OCI-LY3 (cell line): ENCODE measurements at regions not wholly inside any gene's neighbourhood (a gene's known extent, or its start where the extent isn't known, plus 50 kb on each side); places are given as distances from the start of the nearest gene placed in this dataset.

Experiments used
- EZH2phosphoT487 ChIP-seq: fragments of 200-600 bp; shearing (Covaris generic); IDR thresholded peaks from 2 replicates; pipeline ENCODE4 v1.6.1; 2018; ENCODE audit warnings: antibody characterized with exemption, mixed run types, low read depth
- TF ChIP-seq, protein P1 (sequence below): fragments of 200-600, 300-600 bp; sonication (generic); IDR thresholded peaks from 2 replicates; pipeline ENCODE4 v1.5.1; 2014; ENCODE audit warnings: antibody characterized with exemption, low read length, low read depth

DNA sequence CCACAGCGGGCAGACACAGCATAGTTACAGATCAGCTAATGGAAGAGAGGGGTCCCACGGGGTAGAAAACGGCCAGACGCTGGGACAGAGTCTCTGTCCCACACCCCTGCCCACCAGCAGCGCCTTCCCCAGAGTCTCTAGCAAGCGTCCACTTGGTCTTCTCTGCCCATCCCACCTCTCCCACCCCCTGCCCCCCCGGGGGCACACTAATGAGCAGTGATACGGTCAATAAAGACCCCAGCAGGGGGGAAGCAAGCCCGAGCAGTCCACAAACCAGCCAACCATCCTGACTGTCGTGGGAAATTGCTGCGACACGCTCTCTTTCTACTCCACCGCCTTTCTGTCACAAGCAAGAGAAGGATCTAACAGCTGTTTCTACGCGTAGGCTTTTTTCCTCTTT, 374.7 kb downstream of the NPHP4 start:
- TF ChIP-seq, protein P1, sequence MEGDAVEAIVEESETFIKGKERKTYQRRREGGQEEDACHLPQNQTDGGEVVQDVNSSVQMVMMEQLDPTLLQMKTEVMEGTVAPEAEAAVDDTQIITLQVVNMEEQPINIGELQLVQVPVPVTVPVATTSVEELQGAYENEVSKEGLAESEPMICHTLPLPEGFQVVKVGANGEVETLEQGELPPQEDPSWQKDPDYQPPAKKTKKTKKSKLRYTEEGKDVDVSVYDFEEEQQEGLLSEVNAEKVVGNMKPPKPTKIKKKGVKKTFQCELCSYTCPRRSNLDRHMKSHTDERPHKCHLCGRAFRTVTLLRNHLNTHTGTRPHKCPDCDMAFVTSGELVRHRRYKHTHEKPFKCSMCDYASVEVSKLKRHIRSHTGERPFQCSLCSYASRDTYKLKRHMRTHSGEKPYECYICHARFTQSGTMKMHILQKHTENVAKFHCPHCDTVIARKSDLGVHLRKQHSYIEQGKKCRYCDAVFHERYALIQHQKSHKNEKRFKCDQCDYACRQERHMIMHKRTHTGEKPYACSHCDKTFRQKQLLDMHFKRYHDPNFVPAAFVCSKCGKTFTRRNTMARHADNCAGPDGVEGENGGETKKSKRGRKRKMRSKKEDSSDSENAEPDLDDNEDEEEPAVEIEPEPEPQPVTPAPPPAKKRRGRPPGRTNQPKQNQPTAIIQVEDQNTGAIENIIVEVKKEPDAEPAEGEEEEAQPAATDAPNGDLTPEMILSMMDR = no peak
- TF ChIP-seq EZH2phosphoT487 = no peak
